CD4-positive, alpha-beta memory T cell (primary cell): ENCODE measurements at regions not wholly inside any gene's neighbourhood (a gene's known extent, or its start where the extent isn't known, plus 50 kb on each side); places are given as distances from the start of the nearest gene placed in this dataset.
"Not testable (repeated sequence)": the region's sequence is repeated elsewhere in the genome, so short reads cannot be mapped to it uniquely, and the experiment has no call there.

Experiments
- CTCF ChIA-PET: fragments of 350-600 bp; sonication (Branson Sonifier 250); formaldehyde crosslinking; loops from one replicate; lab custom pipeline; 2021; ENCODE audit warnings: inconsistent platforms; ENCODE audit not compliant: partially characterized antibody; lab: Charles Lee
- POLR2A ChIA-PET: fragments of 350-600 bp; sonication (Branson Sonifier 250); formaldehyde crosslinking; loops from one replicate; lab custom pipeline; 2021; ENCODE audit not compliant: partially characterized antibody; lab: Charles Lee
- DNase-seq, 5 donors: peaks; one replicate each; pipeline versions ENCODE4 v3.0.0 to v3.0.0-alpha.2; 2020 to 2022; ENCODE audit warnings: mixed read lengths in 1 of 5
- H3K27ac ChIP-seq: one replicate; pipeline ENCODE4 v1.7.0; 2013; ENCODE audit warnings: low read depth, low read length
- H3K27me3 ChIP-seq: 2 replicates; pipeline ENCODE4 v1.7.0; 2013; ENCODE audit warnings: mild to moderate bottlenecking, low read length, moderate library complexity; ENCODE audit not compliant: insufficient read depth
- H3K36me3 ChIP-seq: 2 replicates; pipeline ENCODE4 v1.7.0; 2013; ENCODE audit warnings: mild to moderate bottlenecking, low read length, moderate library complexity; ENCODE audit not compliant: insufficient read depth
- H3K4me1 ChIP-seq: 2 replicates; pipeline ENCODE4 v1.7.0; 2013; ENCODE audit warnings: mild to moderate bottlenecking, low read length, moderate library complexity; ENCODE audit not compliant: insufficient read depth
- H3K4me3 ChIP-seq, 2 donors: one replicate each; pipeline ENCODE4 v1.7.0; 2013; ENCODE audit warnings: low read length in 2 of 2, mild to moderate bottlenecking in 1 of 2
- H3K9me3 ChIP-seq, 2 donors: one replicate each; pipeline ENCODE4 v1.7.0; 2013; ENCODE audit warnings: low read length in 2 of 2, control low read depth in 1 of 2; ENCODE audit not compliant: control insufficient read depth in 1 of 2
- H3K27ac Mint-ChIP-seq, 7 donors: one replicate each; pipeline ENCODE4 v1.8.0; 2020 to 2021; ENCODE audit warnings: mixed read lengths in 7 of 7, mild to moderate bottlenecking in 6 of 7, inconsistent platforms in 3 of 7, moderate library complexity in 3 of 7
- H3K27me3 Mint-ChIP-seq, 2 donors: one replicate each; pipeline ENCODE4 v1.8.0; 2020 to 2021; ENCODE audit warnings: mixed read lengths in 2 of 2
- H3K36me3 Mint-ChIP-seq, 2 donors: one replicate each; pipeline ENCODE4 v1.8.0; 2020 to 2021; ENCODE audit warnings: mixed read lengths in 2 of 2, inconsistent platforms in 1 of 2, mild to moderate bottlenecking in 1 of 2
- H3K4me1 Mint-ChIP-seq, 4 donors: one replicate each; pipeline ENCODE4 v1.8.0; 2020 to 2021; ENCODE audit warnings: mixed read lengths in 4 of 4, mild to moderate bottlenecking in 1 of 4
- H3K4me3 Mint-ChIP-seq, 8 donors: one replicate each; pipeline ENCODE4 v1.8.0; 2020 to 2021; ENCODE audit warnings: mixed read lengths in 8 of 8, mild to moderate bottlenecking in 7 of 8, moderate library complexity in 6 of 8, inconsistent platforms in 3 of 8
- H3K9me3 Mint-ChIP-seq, 8 donors: one replicate each; pipeline ENCODE4 v1.8.0; 2020 to 2021; ENCODE audit warnings: mixed read lengths in 8 of 8, mild to moderate bottlenecking in 5 of 8, inconsistent platforms in 3 of 8, moderate library complexity in 1 of 8
- intact Hi-C: fragments of 100-400 bp; cut with micrococcal nuclease; formaldehyde crosslinking; loops from one replicate; pipeline ENCODE4 v1.15.1; 2023

DNA sequence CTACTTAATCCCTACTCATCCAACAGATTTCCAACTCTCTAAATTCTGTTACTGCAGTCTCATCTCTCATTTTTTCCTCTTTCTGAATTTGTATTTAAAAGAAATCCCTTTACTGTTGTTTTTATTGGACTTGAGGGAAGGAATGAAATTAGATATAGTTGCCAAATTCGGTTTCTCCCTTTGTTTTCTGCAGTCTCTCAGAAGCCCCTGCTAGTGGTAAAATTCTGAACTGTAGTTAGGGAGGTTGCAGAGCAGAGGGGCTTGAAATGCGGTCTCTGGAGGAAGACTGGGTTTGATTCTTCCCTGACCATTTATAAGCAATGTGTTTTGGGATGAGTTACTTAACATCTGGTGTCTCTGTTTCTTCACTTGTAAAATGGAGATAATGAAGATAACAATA, 106.3 kb upstream of the TBX18 start:
- Mint-ChIP-seq H3K27ac (no peak overlapping the region), H3K4me3 (no peak overlapping the region), H3K9me3 (peaks cover 0 to 15% (median under 1%) of the 10 kb centered on the region in 8 donors), H3K36me3 (no peaks in the 10 kb centered on the region), H3K27me3 (no peaks in the 10 kb centered on the region), H3K4me1 (no peaks in the 10 kb centered on the region)
- Histone ChIP-seq H3K4me3 (no peak overlapping the region), H3K36me3 (no peaks in the 10 kb centered on the region), H3K27ac (no peak overlapping the region), H3K27me3 (no peaks in the 10 kb centered on the region), H3K4me1 (no peaks in the 10 kb centered on the region), H3K9me3 (no peaks in the 10 kb centered on the region)
- CTCF ChIA-PET = no interaction called here
- intact Hi-C loops = no loop called here
- POLR2A ChIA-PET = no interaction called here
- DNase-seq = no peak

DNA sequence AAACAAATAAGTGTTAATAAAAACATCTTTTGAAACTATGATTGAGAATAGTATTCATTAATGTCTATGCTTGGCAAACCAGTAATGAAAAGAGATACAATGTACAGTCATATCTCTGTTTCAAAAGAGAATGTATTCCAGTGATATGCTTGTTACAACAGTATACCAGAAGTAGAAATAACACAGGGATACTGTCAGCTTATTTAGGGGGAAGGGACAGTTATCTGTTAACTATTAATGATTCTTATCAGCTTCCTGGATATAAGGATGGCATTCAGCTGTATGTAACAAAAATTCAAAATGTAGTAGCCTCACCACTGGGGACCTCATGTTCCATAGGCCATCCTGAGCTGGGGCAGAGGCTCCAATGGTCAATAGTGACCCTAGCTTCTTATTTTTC, 103.8 kb upstream of the TBX18 start:
- intact Hi-C loops = no loop called here
- no peaks in the 10 kb centered on the region for H3K4me1 ChIP-seq
- H3K9me3 ChIP-seq = no peaks in the 10 kb centered on the region
- no peak overlapping the region for H3K4me3 ChIP-seq
- no peak overlapping the region for H3K27ac ChIP-seq
- CTCF ChIA-PET = no interaction called here
- no peak overlapping the region for H3K4me3 Mint-ChIP-seq
- no peaks in the 10 kb centered on the region for H3K4me1 Mint-ChIP-seq
- no peaks in the 10 kb centered on the region for H3K36me3 Mint-ChIP-seq
- no peaks in the 10 kb centered on the region for H3K36me3 ChIP-seq
- POLR2A ChIA-PET = no interaction called here
- DNase-seq = no peak
- no peak overlapping the region for H3K27ac Mint-ChIP-seq
- H3K9me3 Mint-ChIP-seq = peaks cover 0 to 15% (median 2%) of the 10 kb centered on the region in 8 donors
- no peaks in the 10 kb centered on the region for H3K27me3 Mint-ChIP-seq
- no peaks in the 10 kb centered on the region for H3K27me3 ChIP-seq

DNA sequence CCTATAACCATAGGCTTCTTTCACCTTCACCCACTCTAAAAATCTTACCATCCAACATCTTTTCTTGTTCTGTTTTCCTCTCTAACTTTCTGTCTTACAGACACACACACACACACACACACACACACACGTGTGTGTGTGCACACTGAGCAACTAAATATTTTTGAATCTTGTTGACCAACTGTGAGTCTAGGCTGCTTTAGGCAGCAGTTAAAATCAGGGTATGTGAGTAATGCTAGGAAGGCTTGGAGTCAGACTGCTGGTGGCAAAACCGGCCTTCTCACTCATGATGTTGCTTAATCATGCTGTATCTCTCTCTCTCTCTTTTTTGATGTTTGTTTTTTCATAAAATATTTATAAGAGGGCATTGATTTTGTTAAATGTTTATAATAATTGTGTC, 103.1 kb upstream of the TBX18 start:
- ChIA-PET POLR2A (no interaction called here), CTCF (no interaction called here)
- Histone ChIP-seq H3K9me3 (no peaks in the 10 kb centered on the region), H3K4me1 (no peaks in the 10 kb centered on the region), H3K27ac (no peak overlapping the region), H3K36me3 (no peaks in the 10 kb centered on the region), H3K27me3 (no peaks in the 10 kb centered on the region), H3K4me3 (no peak overlapping the region)
- intact Hi-C loops = no loop called here
- DNase-seq = no peak
- no peak overlapping the region for H3K27ac Mint-ChIP-seq
- H3K9me3 Mint-ChIP-seq = peaks cover 0 to 15% (median 2%) of the 10 kb centered on the region in 8 donors
- no peaks in the 10 kb centered on the region for H3K4me1 Mint-ChIP-seq
- no peaks in the 10 kb centered on the region for H3K36me3 Mint-ChIP-seq
- H3K4me3 Mint-ChIP-seq = no peak overlapping the region
- H3K27me3 Mint-ChIP-seq = no peaks in the 10 kb centered on the region

DNA sequence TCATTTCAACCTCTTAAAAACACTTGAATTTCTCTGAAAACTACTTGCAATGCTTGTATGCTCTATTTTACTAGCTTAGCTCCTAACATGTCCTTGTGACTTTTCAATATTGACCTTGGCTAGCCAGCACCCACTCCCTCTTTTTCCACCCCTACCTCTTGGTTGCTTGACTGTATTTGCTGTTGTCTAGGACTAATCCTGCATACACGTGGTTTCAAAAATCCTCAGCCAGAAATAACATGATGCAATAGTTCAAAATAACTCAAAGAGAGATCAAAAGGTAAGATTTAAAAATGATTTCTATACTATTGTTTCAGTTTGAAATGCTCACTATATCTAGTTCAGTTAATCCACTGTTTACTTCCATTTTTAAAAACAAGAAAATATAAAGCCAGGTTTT, 102.3 kb upstream of the TBX18 start:
- ChIA-PET POLR2A (no interaction called here), CTCF (no interaction called here)
- Mint-ChIP-seq H3K27ac (no peak overlapping the region), H3K36me3 (no peaks in the 10 kb centered on the region), H3K9me3 (peaks cover 0 to 15% (median under 1%) of the 10 kb centered on the region in 8 donors), H3K4me3 (no peak overlapping the region), H3K4me1 (no peaks in the 10 kb centered on the region), H3K27me3 (no peaks in the 10 kb centered on the region)
- no peaks in the 10 kb centered on the region for H3K27me3 ChIP-seq
- H3K27ac ChIP-seq = no peak overlapping the region
- no peaks in the 10 kb centered on the region for H3K36me3 ChIP-seq
- H3K9me3 ChIP-seq = no peaks in the 10 kb centered on the region
- no peak overlapping the region for H3K4me3 ChIP-seq
- no peak for DNase-seq
- intact Hi-C loops = no loop called here
- H3K4me1 ChIP-seq = no peaks in the 10 kb centered on the region

DNA sequence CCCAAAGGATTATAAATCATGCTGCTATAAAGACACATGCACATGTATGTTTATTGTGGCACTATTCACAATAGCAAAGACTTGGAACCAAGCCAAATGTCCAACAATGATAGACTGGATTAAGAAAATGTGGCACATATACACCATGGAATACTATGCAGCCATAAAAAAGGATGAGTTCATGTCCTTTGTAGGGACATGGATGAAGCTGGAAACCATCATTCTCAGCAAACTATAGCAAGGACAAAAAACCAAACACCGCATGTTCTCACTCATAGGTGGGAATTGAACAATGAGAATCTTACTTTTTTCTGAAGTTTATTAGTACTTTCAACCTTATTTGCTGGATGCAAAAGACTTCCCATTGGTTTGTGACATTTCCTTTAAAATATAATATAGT, 101.0 kb upstream of the TBX18 start:
- intact Hi-C loops, CTCF ChIA-PET: not testable (repeated sequence)

GRCh38 chr6:84862843-84863242, 98.4 kb upstream of the TBX18 start:
- no peak for DNase-seq
- Mint-ChIP-seq H3K36me3 (no peaks in the 10 kb centered on the region), H3K27ac (no peak overlapping the region), H3K9me3 (peaks cover 0 to 8% (median 2%) of the 10 kb centered on the region in 8 donors), H3K27me3 (no peaks in the 10 kb centered on the region), H3K4me3 (no peak overlapping the region), H3K4me1 (no peaks in the 10 kb centered on the region)
- Histone ChIP-seq H3K27me3 (no peaks in the 10 kb centered on the region), H3K4me3 (no peak overlapping the region), H3K4me1 (no peaks in the 10 kb centered on the region), H3K9me3 (no peaks in the 10 kb centered on the region), H3K36me3 (no peaks in the 10 kb centered on the region), H3K27ac (no peak overlapping the region)
- ChIA-PET CTCF (no interaction called here), POLR2A (no interaction called here)
- intact Hi-C loops = no loop called here

More for the DNA sequence above, 101.0 kb upstream of the TBX18 start:
- H3K4me3 ChIP-seq, H3K4me3 Mint-ChIP-seq, H3K36me3 ChIP-seq, H3K4me1 ChIP-seq, H3K9me3 Mint-ChIP-seq, H3K4me1 Mint-ChIP-seq, H3K36me3 Mint-ChIP-seq, H3K9me3 ChIP-seq, DNase-seq, POLR2A ChIA-PET, H3K27me3 ChIP-seq, H3K27ac Mint-ChIP-seq, H3K27me3 Mint-ChIP-seq, H3K27ac ChIP-seq: not testable (repeated sequence)

DNA sequence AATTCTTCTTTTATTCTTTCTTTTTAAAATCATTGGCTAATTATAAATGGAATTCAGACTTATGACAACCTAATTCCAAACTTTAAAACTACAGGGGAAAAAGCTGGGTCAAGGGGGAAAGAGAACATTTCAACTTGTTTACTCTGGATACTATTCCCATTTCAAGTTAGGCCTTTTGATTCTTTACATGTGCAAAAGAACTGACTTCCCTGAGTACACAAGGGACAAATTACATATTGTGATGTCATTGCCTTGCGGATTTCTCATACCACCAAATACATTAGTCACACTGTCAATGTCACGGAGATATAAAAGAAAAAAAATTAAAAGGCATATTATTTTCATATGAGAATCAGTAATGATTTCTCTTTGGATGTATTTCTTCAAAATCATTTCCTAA, 96.5 kb upstream of the TBX18 start:
- Mint-ChIP-seq H3K4me1 (no peaks in the 10 kb centered on the region), H3K9me3 (peaks cover 0 to 10% (median 2%) of the 10 kb centered on the region in 8 donors), H3K4me3 (no peak overlapping the region), H3K27ac (no peak overlapping the region), H3K36me3 (no peaks in the 10 kb centered on the region), H3K27me3 (no peaks in the 10 kb centered on the region)
- DNase-seq = no peak
- Histone ChIP-seq H3K27ac (no peak overlapping the region), H3K36me3 (no peaks in the 10 kb centered on the region), H3K27me3 (no peaks in the 10 kb centered on the region), H3K4me3 (no peak overlapping the region), H3K9me3 (no peaks in the 10 kb centered on the region), H3K4me1 (no peaks in the 10 kb centered on the region)
- ChIA-PET POLR2A (no interaction called here), CTCF (no interaction called here)
- intact Hi-C loops = no loop called here

DNA sequence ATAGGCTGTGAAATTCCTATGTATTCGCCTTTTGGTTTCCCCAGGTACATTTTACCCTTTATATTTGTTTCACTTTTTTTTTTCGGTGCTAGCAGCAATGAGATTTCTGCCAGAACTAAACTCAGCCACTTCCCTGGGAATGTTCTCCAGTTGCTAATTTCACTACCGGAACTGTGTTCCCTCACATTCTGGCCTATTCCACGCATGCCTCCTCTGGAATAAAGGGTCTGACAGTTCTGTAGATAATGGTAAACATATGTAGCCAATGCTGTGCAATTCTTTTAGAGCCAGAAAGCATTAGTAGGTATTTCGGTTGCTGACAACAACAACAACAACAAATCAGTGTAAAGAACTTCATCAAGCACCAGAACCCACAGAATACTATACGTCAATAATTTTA, 96.1 kb upstream of the TBX18 start:
- Mint-ChIP-seq H3K27ac (no peak overlapping the region), H3K4me1 (no peaks in the 10 kb centered on the region), H3K9me3 (peaks cover 0 to 10% (median 3%) of the 10 kb centered on the region in 8 donors), H3K27me3 (no peaks in the 10 kb centered on the region), H3K36me3 (no peaks in the 10 kb centered on the region), H3K4me3 (no peak overlapping the region)
- ChIA-PET POLR2A (no interaction called here), CTCF (no interaction called here)
- H3K27ac ChIP-seq = no peak overlapping the region
- H3K4me1 ChIP-seq = no peaks in the 10 kb centered on the region
- DNase-seq = no peak
- no peaks in the 10 kb centered on the region for H3K36me3 ChIP-seq
- no peaks in the 10 kb centered on the region for H3K9me3 ChIP-seq
- intact Hi-C loops = no loop called here
- no peaks in the 10 kb centered on the region for H3K27me3 ChIP-seq
- H3K4me3 ChIP-seq = no peak overlapping the region
